ENCODE measurements at regions not wholly inside any gene's neighbourhood (a gene's known extent, or its start where the extent isn't known, plus 50 kb on each side); places are given as distances from the start of the nearest gene placed in this dataset.
"Not testable (repeated sequence)": the region's sequence is repeated elsewhere in the genome, so short reads cannot be mapped to it uniquely, and the experiment has no call there.

GRCh38 chr3:177795216-177795615 is 597.9 kb upstream of the TBL1XR1 start:
- no peaks in the 10 kb centered on the region for H3K27me3 ChIP-seq
- H3K4me1 ChIP-seq = no peaks in the 10 kb centered on the region
- 90 to 94% methylated on average over 1 of the region's 1 CpG for WGBS, 2 donors
- H3K27ac ChIP-seq = no peak overlapping the region
- no peaks in the 10 kb centered on the region for H3K9me3 ChIP-seq
- no peak for DNase-seq
- no peak overlapping the region for H3K4me3 ChIP-seq
- intact Hi-C loops (cut with DNase I) = no loop called here
- TF ChIP-seq CTCF (IDR thresholded peaks at IDR 0.05) (no peak), POLR2AphosphoS5 (IDR thresholded peaks at IDR 0.05) (no peak), POLR2A (IDR thresholded peaks at IDR 0.05) (no peak), EP300 (IDR thresholded peaks at IDR 0.05) (no peak)
- no peaks in the 10 kb centered on the region for H3K36me3 ChIP-seq

GRCh38 chr3:177795859-177796258 is 598.6 kb upstream of the TBL1XR1 start:
- Histone ChIP-seq H3K4me1 (no peaks in the 10 kb centered on the region), H3K27ac (no peak overlapping the region), H3K4me3 (no peak overlapping the region), H3K27me3 (no peaks in the 10 kb centered on the region), H3K36me3 (no peaks in the 10 kb centered on the region), H3K9me3 (no peaks in the 10 kb centered on the region)
- TF ChIP-seq POLR2A (IDR thresholded peaks at IDR 0.05) (no peak), POLR2AphosphoS5 (IDR thresholded peaks at IDR 0.05) (no peak), CTCF (IDR thresholded peaks at IDR 0.05) (no peak), EP300 (IDR thresholded peaks at IDR 0.05) (no peak)
- no peak for DNase-seq
- intact Hi-C loops (cut with DNase I) = no loop called here

- H3K4me3 ChIP-seq; H3K4me1 ChIP-seq; H3K27me3 ChIP-seq; H3K36me3 ChIP-seq; H3K9me3 ChIP-seq; DNase-seq; intact Hi-C loops (cut with DNase I); H3K27ac ChIP-seq: not testable (repeated sequence)
- WGBS, 2 donors = 91 to 92% methylated on average over 3 of the region's 3 CpGs
Observed at GRCh38 chr3:177800147-177800546, 602.9 kb upstream of the TBL1XR1 start.

- intact Hi-C loops (cut with DNase I) = no loop called here
- WGBS, 2 donors = 73 to 90% methylated on average over 3 of the region's 3 CpGs
- H3K36me3 ChIP-seq = no peaks in the 10 kb centered on the region
- no peak for DNase-seq
- no peak overlapping the region for H3K4me3 ChIP-seq
- TF ChIP-seq CTCF (IDR thresholded peaks at IDR 0.05) (no peak), POLR2A (IDR thresholded peaks at IDR 0.05) (no peak), EP300 (IDR thresholded peaks at IDR 0.05) (no peak), POLR2AphosphoS5 (IDR thresholded peaks at IDR 0.05) (no peak)
- no peaks in the 10 kb centered on the region for H3K9me3 ChIP-seq
- peaks cover 0 to 9% (median 0%) of the 10 kb centered on the region in 4 donors for H3K4me1 ChIP-seq
- H3K27me3 ChIP-seq = no peaks in the 10 kb centered on the region
- H3K27ac ChIP-seq = no peak overlapping the region
Observed at GRCh38 chr3:177800561-177800960, 603.3 kb upstream of the TBL1XR1 start.

GRCh38 chr3:177802151-177802900 is 605.0 kb upstream of the TBL1XR1 start:
- TF ChIP-seq POLR2AphosphoS5 (IDR thresholded peaks at IDR 0.05) (no peak), CTCF (IDR thresholded peaks at IDR 0.05) (no peak), EP300 (IDR thresholded peaks at IDR 0.05) (no peak), POLR2A (IDR thresholded peaks at IDR 0.05) (no peak)
- H3K9me3 ChIP-seq = no peaks in the 10 kb centered on the region
- H3K36me3 ChIP-seq = no peaks in the 10 kb centered on the region
- H3K27ac ChIP-seq = no peak overlapping the region
- intact Hi-C loops (cut with DNase I) = no loop called here
- no peak overlapping the region for H3K4me3 ChIP-seq
- H3K4me1 ChIP-seq = peaks cover 0 to 9% (median 0%) of the 10 kb centered on the region in 4 donors
- 82 to 86% methylated on average over 5 of the region's 5 CpGs for WGBS, 2 donors
- H3K27me3 ChIP-seq = no peaks in the 10 kb centered on the region
- no peak for DNase-seq
